Activated naive CD8-positive, alpha-beta T cell treated with anti-CD3 and anti-CD28 coated beads, Interleukin-2, amount 10 ng/mL, durations not matched to agents 7 days and 5 days (primary cell): ENCODE measurements at regions not wholly inside any gene's neighbourhood (a gene's known extent, or its start where the extent isn't known, plus 50 kb on each side); places are given as distances from the start of the nearest gene placed in this dataset.

Experiments used
- ATAC-seq: fragments of 150-1000 bp; cut with Tn5 transposase; one replicate; pipeline ENCODE4 v1.10.0; 2021; ENCODE audit warnings: low read depth, moderate library complexity
- POLR2A ChIA-PET: fragments of 350-600 bp; sonication (Branson Sonifier 250); formaldehyde crosslinking; loops from one replicate; lab custom pipeline; 2021; ENCODE audit warnings: antibody characterized with exemption; lab: Charles Lee
- DNase-seq: peaks from one replicate; pipeline ENCODE4 v3.0.0; 2021
- H3K27ac Mint-ChIP-seq: one replicate; pipeline ENCODE4 v1.8.0; 2022; ENCODE audit warnings: mild to moderate bottlenecking, mixed read lengths
- H3K27me3 Mint-ChIP-seq: one replicate; pipeline ENCODE4 v1.8.0; 2022; ENCODE audit warnings: mild to moderate bottlenecking, moderate library complexity, mixed read lengths
- H3K36me3 Mint-ChIP-seq: one replicate; pipeline ENCODE4 v1.8.0; 2021; ENCODE audit warnings: mild to moderate bottlenecking, mixed read lengths
- H3K4me1 Mint-ChIP-seq: one replicate; pipeline ENCODE4 v1.8.0; 2021; ENCODE audit warnings: mixed read lengths
- H3K4me3 Mint-ChIP-seq: one replicate; pipeline ENCODE4 v1.8.0; 2022; ENCODE audit warnings: mild to moderate bottlenecking, moderate library complexity, mixed read lengths
- H3K9me3 Mint-ChIP-seq: one replicate; pipeline ENCODE4 v1.8.0; 2021; ENCODE audit warnings: mixed read lengths

- ATAC-seq (peak; percentile 51), DNase-seq (peak; percentile 71)
- Mint-ChIP-seq H3K9me3 (no peaks in the 10 kb centered on the region), H3K27me3 (peaks cover 30% of the 10 kb centered on the region), H3K27ac (peak overlapping the region; percentile 46), H3K4me3 (peak overlapping the region; percentile 59), H3K36me3 (peaks cover 2% of the 10 kb centered on the region), H3K4me1 (peaks cover 52% of the 10 kb centered on the region)
- POLR2A ChIA-PET, result interaction anchor here (1.1 to 2.6 kb wide), 6 partner anchors 14 to 152 kb away, joined by 3 to 8 read pairs (median 4); no protein-coding TSS in a partner anchor
Observed at GRCh38 chr15:70451821-70452653, 311.3 kb downstream of the UACA start.

GRCh38 chr15:70450142-70450443 lies 313.3 kb downstream of the UACA start:
- DNase-seq, result no peak
- Mint-ChIP-seq H3K36me3 (peaks cover 2% of the 10 kb centered on the region), H3K4me1 (peaks cover 59% of the 10 kb centered on the region), H3K9me3 (no peaks in the 10 kb centered on the region), H3K27ac (no peak overlapping the region), H3K27me3 (peaks cover 24% of the 10 kb centered on the region), H3K4me3 (no peak overlapping the region)
- ATAC-seq, result no peak
- POLR2A ChIA-PET, result interaction anchor here (2.6 kb wide), 1 partner anchor 14 kb away, joined by 8 read pairs; no protein-coding TSS in a partner anchor

GRCh38 chr15:70449311-70450141 lies 313.8 kb downstream of the UACA start:
- H3K9me3 Mint-ChIP-seq, result no peaks in the 10 kb centered on the region
- peaks cover 59% of the 10 kb centered on the region for H3K4me1 Mint-ChIP-seq
- no peak for DNase-seq
- no peak for ATAC-seq
- POLR2A ChIA-PET, result no interaction called here
- H3K36me3 Mint-ChIP-seq, result peaks cover 2% of the 10 kb centered on the region
- H3K4me3 Mint-ChIP-seq, result no peak overlapping the region
- H3K27me3 Mint-ChIP-seq, result peaks cover 26% of the 10 kb centered on the region
- no peak overlapping the region for H3K27ac Mint-ChIP-seq

DNA sequence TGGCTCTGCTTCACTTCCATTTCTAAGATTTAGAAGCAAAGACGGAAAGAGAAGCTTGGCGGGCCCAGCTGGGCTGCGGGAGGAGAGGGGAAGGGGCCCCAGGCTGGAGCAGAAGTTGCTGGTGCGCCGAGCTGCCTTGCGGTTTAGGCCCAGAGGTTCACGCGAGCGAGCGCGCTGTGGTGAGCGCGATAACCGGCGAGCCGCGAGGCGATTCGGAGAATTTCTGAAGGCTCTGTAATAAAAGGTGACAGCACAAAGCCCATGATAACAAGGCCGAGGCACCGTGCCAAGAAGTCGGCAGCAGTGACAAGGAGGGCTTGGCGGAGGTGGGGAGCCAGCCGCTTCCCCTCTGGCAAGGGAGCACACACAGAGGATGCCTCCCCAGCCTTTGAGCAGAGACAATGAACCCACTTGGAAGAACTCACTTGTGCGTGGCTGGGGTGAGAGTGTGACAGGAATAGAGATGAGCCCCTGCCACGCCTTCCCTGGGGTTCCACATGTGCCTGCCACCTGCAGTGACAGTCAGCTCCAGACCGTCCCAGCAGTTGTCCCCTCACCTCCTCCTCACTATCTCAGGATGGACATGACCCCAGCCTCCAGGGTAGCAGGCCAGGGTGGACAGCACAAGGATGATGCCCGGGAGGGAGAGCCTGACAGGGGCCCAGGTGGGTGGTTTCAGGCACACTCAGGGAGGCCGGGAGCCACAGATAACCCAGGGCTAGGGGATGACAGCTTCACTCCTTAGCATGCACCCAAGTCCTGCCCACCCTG lies 315.2 kb downstream of the UACA start:
- ATAC-seq (peak; percentile 72), DNase-seq (peak; percentile 79)
- no peaks in the 10 kb centered on the region for H3K9me3 Mint-ChIP-seq
- H3K27ac Mint-ChIP-seq, result peak overlapping the region; percentile 84
- POLR2A ChIA-PET, result interaction anchor here (0.7 to 2.1 kb wide), 7 partner anchors 12 to 690 kb away, joined by 3 to 7 read pairs (median 4); partner anchors contain the start of gene TLE3
- H3K36me3 Mint-ChIP-seq, result no peaks in the 10 kb centered on the region
- H3K27me3 Mint-ChIP-seq, result peaks cover 30% of the 10 kb centered on the region
- peak overlapping the region; percentile 77 for H3K4me3 Mint-ChIP-seq
- peaks cover 54% of the 10 kb centered on the region for H3K4me1 Mint-ChIP-seq

- H3K9me3 Mint-ChIP-seq, result no peaks in the 10 kb centered on the region
- H3K4me3 Mint-ChIP-seq, result peak overlapping the region; percentile 77
- no peaks in the 10 kb centered on the region for H3K36me3 Mint-ChIP-seq
- DNase-seq (no peak), ATAC-seq (peak; percentile 4)
- POLR2A ChIA-PET, result interaction anchor here (0.7 to 2.1 kb wide), 6 partner anchors 11 to 689 kb away, joined by 3 to 7 read pairs (median 4); no protein-coding TSS in a partner anchor
- peaks cover 32% of the 10 kb centered on the region for H3K27me3 Mint-ChIP-seq
- peak overlapping the region; percentile 84 for H3K27ac Mint-ChIP-seq
- H3K4me1 Mint-ChIP-seq, result peaks cover 50% of the 10 kb centered on the region
Observed at GRCh38 chr15:70447521-70447920, 315.8 kb downstream of the UACA start.

- POLR2A ChIA-PET, result interaction anchor here (1.0 to 2.1 kb wide), 2 partner anchors 11 to 22 kb away, joined by 4 to 7 read pairs; no protein-coding TSS in a partner anchor
- Mint-ChIP-seq H3K27ac (no peak overlapping the region), H3K27me3 (peaks cover 36% of the 10 kb centered on the region), H3K4me1 (peaks cover 48% of the 10 kb centered on the region), H3K36me3 (no peaks in the 10 kb centered on the region), H3K9me3 (no peaks in the 10 kb centered on the region), H3K4me3 (no peak overlapping the region)
- DNase-seq (no peak), ATAC-seq (no peak)
Observed at GRCh38 chr15:70447081-70447480, 316.3 kb downstream of the UACA start.

DNA sequence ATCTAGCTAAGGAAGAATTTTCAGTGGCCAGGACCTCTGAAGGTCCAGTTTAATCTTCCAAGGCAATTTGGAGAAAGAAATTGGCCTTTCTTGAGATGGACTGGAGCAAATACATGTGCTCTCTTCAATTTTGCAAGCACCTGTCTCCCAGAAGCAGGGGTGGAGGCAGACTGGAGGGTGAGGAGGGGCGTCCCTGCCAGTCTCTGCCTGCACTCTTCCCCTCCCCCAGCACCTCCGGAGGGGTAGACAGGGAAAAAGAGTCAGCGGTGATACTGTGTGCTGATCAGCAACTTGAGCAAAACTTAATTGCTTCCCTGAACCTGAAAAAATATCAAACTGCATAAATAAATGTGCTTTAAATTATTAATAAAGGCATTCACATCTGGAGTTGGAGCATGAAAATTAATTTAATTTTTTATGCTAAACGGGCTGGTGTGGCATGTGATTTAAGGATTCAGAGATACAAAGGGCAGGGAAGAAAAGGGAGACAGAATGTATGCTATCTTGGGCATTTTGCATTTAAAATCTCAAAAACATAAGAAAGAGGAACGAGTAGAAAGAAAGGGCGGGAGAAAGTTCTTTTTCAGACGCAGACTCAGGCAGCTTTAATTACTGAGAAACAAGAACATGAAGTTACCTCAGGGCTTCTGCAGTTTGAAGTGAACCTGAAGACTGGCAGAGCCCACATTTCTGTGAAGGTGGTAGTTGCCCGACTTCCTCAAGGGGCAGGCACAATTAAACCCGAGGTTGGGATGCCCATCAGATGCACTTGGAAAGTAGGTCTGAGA lies 319.7 kb downstream of the UACA start:
- H3K4me3 Mint-ChIP-seq, result no peak overlapping the region
- no peaks in the 10 kb centered on the region for H3K36me3 Mint-ChIP-seq
- H3K27ac Mint-ChIP-seq, result no peak overlapping the region
- peaks cover 28% of the 10 kb centered on the region for H3K4me1 Mint-ChIP-seq
- H3K27me3 Mint-ChIP-seq, result peaks cover 43% of the 10 kb centered on the region
- POLR2A ChIA-PET, result no interaction called here
- no peak for DNase-seq
- ATAC-seq, result no peak
- no peaks in the 10 kb centered on the region for H3K9me3 Mint-ChIP-seq

DNA sequence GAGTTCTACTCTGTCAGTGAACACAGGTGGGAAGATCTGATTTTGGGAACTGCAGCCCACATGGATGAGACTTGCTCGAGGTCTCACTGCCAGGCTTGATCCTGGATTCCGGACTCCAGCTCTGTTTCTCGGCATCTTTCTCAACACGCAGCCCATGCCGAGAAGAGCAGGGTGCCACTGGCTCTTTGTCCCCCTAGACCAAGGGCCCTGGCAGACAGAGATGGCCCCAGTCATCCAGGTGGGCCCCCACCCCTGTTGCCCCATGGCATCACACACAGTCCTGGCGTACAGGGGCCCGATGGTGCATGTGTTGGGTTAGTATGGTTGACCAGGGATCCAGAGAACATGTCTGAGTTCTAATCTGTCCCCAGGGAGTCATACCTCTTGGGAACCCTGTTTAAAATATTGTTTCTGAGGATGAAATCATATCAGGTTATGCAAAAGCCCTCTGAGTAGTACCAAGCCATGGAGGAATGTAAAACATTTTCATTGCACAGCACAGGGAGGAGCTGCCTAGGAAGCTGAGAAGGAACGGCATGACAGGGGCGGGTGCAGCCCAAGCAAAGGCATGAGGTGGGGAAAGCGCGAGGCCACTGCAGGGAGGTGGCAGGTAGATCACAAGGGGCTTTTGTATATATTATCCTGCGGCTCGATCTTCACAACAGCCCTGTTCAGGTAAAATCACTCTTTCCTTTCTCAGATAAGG lies 320.6 kb downstream of the UACA start:
- Mint-ChIP-seq H3K27me3 (peaks cover 43% of the 10 kb centered on the region), H3K36me3 (no peaks in the 10 kb centered on the region), H3K4me1 (peaks cover 21% of the 10 kb centered on the region), H3K4me3 (no peak overlapping the region), H3K9me3 (no peaks in the 10 kb centered on the region), H3K27ac (no peak overlapping the region)
- ATAC-seq (no peak), DNase-seq (no peak)
- POLR2A ChIA-PET, result no interaction called here

GRCh38 chr15:70442211-70442610 lies 321.1 kb downstream of the UACA start:
- H3K9me3 Mint-ChIP-seq, result no peaks in the 10 kb centered on the region
- no peak overlapping the region for H3K4me3 Mint-ChIP-seq
- DNase-seq, result no peak

DNA sequence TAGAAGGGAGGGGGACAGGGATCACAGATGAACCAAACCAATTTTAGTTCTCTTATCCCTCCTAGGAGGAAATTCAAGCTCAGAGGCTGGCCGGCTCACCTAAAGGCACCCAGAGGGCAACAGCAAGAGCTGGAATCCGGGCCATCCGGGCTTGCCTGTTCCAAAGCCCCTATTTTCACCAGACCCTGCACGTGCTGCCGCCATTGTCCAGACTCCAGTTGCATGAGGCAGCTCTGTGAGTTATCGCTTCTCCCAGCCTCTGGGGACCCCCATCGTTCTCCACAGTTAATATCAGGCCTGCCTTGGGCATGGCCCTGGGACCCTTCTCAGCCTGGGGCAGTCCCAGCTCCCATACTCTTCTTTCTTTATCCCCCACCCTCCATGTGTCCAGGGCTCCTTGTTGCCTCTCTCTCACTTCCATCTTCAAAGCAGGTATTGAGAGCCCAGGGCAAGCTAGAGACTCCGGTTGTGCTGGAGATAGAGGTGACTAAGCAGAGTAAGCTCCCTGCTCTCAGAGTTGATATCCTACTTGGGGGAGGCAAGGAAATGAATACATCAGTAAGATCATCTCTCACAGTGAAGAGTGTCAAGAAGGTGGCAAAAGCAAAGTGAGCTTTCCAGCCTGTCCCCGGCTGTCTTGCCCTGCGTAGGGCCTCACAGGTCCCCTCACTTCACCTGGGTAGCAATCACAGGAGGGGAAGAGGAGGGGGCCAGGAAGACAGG lies 322.8 kb downstream of the UACA start:
- H3K9me3 Mint-ChIP-seq, result no peaks in the 10 kb centered on the region
- no peak for ATAC-seq
- DNase-seq, result no peak
- H3K27me3 Mint-ChIP-seq, result peaks cover 37% of the 10 kb centered on the region
- H3K4me1 Mint-ChIP-seq, result peaks cover 21% of the 10 kb centered on the region
- POLR2A ChIA-PET, result no interaction called here
- H3K36me3 Mint-ChIP-seq, result no peaks in the 10 kb centered on the region
- H3K4me3 Mint-ChIP-seq, result no peak overlapping the region
- H3K27ac Mint-ChIP-seq, result no peak overlapping the region

More at GRCh38 chr15:70442211-70442610, 321.1 kb downstream of the UACA start:
- peaks cover 40% of the 10 kb centered on the region for H3K27me3 Mint-ChIP-seq
- no peak for ATAC-seq
- H3K36me3 Mint-ChIP-seq, result no peaks in the 10 kb centered on the region
- peaks cover 17% of the 10 kb centered on the region for H3K4me1 Mint-ChIP-seq
- no peak overlapping the region for H3K27ac Mint-ChIP-seq
- POLR2A ChIA-PET, result no interaction called here

- peak overlapping the region; percentile 24 for H3K4me3 Mint-ChIP-seq
- DNase-seq, result no peak
- POLR2A ChIA-PET, result no interaction called here
- H3K27me3 Mint-ChIP-seq, result peaks cover 37% of the 10 kb centered on the region
- H3K4me1 Mint-ChIP-seq, result peaks cover 28% of the 10 kb centered on the region
- H3K27ac Mint-ChIP-seq, result peak overlapping the region; percentile 0
- H3K9me3 Mint-ChIP-seq, result no peaks in the 10 kb centered on the region
- H3K36me3 Mint-ChIP-seq, result no peaks in the 10 kb centered on the region
- no peak for ATAC-seq
Observed at GRCh38 chr15:70439880-70440279, 323.5 kb downstream of the UACA start.
